LNCaP clone FGC (cell line): ENCODE measurements at regions not wholly inside any gene's neighbourhood (a gene's known extent, or its start where the extent isn't known, plus 50 kb on each side); places are given as distances from the start of the nearest gene placed in this dataset.

Source experiments
- DNase-seq: peaks from one replicate; pipeline ENCODE4 v3.0.0-alpha.2; 2011; ENCODE audit warnings: low read depth
- H3K4me3 ChIP-seq: 2 replicates; pipeline ENCODE4 v1.5.1; 2011; ENCODE audit warnings: mild to moderate bottlenecking, low read depth, low read length, control low read depth
- TF ChIP-seq, protein P1 (sequence below): IDR thresholded peaks from 2 replicates; pipeline ENCODE4 v1.5.1; 2012; ENCODE audit warnings: mild to moderate bottlenecking; ENCODE audit not compliant: control insufficient read depth, insufficient read depth; ENCODE audit errors: extremely low read depth

DNA sequence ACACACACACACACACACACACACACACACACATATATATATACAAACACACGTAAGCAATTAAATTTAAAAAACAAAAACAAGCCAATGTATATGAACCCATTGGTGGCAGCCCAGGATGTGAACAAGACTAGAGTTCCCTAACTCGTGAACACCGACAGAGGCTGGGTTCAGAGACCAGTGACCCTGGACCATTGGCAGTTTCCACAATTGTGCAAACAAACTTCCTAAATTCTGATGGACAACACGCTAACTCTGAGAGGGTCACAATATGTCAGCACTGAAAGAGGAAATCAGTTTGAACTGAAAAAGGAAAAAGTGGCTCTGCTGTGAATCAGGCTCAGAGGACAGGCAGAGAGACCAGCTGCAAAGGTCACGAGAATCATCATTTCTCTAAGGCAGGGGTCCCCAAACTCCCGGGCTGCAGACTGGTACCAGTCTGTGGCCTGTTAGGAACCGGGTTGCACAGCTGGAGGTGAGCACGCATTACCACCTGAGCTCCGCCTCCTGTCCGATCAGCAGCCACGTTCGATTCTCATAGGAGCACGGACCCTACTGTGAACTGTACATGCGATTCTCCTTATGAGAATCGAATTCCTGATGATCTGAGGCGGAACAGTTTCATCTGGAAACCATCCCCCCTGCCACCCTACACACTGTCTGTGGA, 50.5 kb upstream of the ERO1B start:
- TF ChIP-seq, protein P1, sequence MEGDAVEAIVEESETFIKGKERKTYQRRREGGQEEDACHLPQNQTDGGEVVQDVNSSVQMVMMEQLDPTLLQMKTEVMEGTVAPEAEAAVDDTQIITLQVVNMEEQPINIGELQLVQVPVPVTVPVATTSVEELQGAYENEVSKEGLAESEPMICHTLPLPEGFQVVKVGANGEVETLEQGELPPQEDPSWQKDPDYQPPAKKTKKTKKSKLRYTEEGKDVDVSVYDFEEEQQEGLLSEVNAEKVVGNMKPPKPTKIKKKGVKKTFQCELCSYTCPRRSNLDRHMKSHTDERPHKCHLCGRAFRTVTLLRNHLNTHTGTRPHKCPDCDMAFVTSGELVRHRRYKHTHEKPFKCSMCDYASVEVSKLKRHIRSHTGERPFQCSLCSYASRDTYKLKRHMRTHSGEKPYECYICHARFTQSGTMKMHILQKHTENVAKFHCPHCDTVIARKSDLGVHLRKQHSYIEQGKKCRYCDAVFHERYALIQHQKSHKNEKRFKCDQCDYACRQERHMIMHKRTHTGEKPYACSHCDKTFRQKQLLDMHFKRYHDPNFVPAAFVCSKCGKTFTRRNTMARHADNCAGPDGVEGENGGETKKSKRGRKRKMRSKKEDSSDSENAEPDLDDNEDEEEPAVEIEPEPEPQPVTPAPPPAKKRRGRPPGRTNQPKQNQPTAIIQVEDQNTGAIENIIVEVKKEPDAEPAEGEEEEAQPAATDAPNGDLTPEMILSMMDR: no peak
- no peak overlapping the region for H3K4me3 ChIP-seq

More for the DNA sequence above, 50.5 kb upstream of the ERO1B start:
- DNase-seq: no peak
